C4-2B (cell line): ENCODE measurements at regions not wholly inside any gene's neighbourhood (a gene's known extent, or its start where the extent isn't known, plus 50 kb on each side); places are given as distances from the start of the nearest gene placed in this dataset.

ENCODE experiments used
- ZFX ChIP-seq: fragments of 450-650 bp; IDR thresholded peaks from 2 replicates; pipeline ENCODE4 v1.6.1; 2017
- TF ChIP-seq, protein P1 (sequence below): fragments of 450-650 bp; conservative IDR thresholded peaks from 2 replicates; pipeline ENCODE4 v1.5.1; 2017; ENCODE audit warnings: mild to moderate bottlenecking

DNA sequence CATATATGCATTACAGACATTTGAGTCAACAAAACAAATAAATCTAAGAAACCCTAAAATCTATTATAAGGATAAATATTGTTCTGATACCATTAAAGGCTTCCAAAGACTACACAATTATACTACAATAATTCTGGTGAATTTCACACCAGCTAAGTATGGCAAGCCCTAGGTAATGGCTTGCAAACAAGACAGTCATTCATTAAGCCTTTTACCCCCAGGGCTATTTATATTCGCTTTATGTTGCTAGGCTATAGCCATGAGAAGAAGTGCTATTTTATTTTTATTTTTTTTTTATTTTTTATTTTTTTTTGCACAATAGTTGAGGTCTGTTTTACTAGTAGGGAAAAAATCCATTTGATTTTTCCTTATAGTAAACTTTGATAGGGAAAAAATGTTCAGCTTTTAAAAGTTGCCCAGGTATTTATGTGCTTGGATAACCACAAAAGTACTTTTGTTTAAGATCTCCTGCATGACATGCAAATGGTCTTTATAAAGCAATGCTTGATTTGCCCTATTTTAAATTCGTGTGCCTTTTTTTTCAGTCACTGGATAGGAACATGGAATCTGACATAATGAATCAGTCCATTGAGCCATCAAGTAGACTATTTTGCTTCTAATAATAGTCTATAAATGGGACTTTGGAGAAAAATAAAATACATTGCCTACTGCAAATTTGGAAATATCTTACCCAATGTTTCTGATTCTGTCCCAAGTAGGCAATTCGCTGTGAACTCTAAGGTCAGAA, 946.3 kb upstream of the COX7C start:
- TF ChIP-seq, protein P1, sequence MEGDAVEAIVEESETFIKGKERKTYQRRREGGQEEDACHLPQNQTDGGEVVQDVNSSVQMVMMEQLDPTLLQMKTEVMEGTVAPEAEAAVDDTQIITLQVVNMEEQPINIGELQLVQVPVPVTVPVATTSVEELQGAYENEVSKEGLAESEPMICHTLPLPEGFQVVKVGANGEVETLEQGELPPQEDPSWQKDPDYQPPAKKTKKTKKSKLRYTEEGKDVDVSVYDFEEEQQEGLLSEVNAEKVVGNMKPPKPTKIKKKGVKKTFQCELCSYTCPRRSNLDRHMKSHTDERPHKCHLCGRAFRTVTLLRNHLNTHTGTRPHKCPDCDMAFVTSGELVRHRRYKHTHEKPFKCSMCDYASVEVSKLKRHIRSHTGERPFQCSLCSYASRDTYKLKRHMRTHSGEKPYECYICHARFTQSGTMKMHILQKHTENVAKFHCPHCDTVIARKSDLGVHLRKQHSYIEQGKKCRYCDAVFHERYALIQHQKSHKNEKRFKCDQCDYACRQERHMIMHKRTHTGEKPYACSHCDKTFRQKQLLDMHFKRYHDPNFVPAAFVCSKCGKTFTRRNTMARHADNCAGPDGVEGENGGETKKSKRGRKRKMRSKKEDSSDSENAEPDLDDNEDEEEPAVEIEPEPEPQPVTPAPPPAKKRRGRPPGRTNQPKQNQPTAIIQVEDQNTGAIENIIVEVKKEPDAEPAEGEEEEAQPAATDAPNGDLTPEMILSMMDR = no peak
- no peak for TF ChIP-seq ZFX
